ENCODE measurements at regions not wholly inside any gene's neighbourhood (a gene's known extent, or its start where the extent isn't known, plus 50 kb on each side); places are given as distances from the start of the nearest gene placed in this dataset.

- TF ChIP-seq, protein P1, sequence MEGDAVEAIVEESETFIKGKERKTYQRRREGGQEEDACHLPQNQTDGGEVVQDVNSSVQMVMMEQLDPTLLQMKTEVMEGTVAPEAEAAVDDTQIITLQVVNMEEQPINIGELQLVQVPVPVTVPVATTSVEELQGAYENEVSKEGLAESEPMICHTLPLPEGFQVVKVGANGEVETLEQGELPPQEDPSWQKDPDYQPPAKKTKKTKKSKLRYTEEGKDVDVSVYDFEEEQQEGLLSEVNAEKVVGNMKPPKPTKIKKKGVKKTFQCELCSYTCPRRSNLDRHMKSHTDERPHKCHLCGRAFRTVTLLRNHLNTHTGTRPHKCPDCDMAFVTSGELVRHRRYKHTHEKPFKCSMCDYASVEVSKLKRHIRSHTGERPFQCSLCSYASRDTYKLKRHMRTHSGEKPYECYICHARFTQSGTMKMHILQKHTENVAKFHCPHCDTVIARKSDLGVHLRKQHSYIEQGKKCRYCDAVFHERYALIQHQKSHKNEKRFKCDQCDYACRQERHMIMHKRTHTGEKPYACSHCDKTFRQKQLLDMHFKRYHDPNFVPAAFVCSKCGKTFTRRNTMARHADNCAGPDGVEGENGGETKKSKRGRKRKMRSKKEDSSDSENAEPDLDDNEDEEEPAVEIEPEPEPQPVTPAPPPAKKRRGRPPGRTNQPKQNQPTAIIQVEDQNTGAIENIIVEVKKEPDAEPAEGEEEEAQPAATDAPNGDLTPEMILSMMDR (IDR thresholded peaks at IDR 0.05; ENCODE audit: extremely low read depth, insufficient read depth, missing control alignments): no peak
- no peak for DNase-seq (ENCODE audit: low spot score)
- in situ Hi-C loops (cut with MboI; ENCODE audit: low pct_unique_long_range_greater_than_20kb, low sequenced_read_pairs, unreplicated experiment): no loop called here
Measured at GRCh38 chr2:220348206-220348605, 720.8 kb downstream of the SLC4A3 start.

DNA sequence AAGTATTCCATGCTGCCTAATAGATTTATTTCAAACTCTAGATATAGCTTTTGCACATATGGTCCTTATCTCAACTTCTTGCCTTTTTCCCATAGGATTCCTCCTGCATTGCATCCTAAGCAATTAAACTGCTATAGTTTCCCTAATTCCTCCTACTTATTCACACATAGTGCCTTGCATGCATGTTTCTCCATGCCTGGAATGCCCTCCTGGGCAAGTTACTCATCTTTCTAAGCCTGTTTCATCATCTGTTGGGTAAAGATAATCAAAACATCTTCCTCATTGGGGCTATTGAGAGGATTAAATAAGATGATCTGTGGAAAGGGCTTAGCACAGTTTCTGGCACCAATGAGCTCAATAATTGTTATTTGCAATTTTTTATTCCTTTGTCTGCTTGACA, 726.5 kb downstream of the SLC4A3 start:
- DNase-seq (ENCODE audit: low spot score): no peak
- TF ChIP-seq, protein P1 (IDR thresholded peaks at IDR 0.05; ENCODE audit: extremely low read depth, insufficient read depth, missing control alignments): no peak
- in situ Hi-C loops (cut with MboI; ENCODE audit: low pct_unique_long_range_greater_than_20kb, low sequenced_read_pairs, unreplicated experiment): no loop called here

DNA sequence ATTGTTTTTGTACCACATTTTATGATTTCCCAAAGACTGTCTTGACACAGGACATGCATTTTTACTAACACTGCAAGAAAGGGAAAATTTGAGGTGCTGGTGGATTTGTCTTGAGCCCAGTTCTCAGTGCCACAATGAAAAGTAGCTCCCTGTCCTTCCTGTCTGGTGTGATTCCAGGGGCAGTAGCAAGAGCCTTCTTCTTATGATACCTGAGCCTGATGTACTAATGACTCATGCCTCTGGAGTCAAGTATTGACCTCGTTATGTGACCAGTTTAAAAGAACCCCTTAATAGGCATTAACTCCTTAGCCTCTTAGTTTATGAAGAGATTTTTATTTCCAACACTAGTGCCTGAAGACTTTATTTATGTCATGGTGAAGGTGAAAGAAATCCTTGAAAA, 728.6 kb downstream of the SLC4A3 start:
- no peak for DNase-seq (ENCODE audit: low spot score)
- in situ Hi-C loops (cut with MboI; ENCODE audit: low pct_unique_long_range_greater_than_20kb, low sequenced_read_pairs, unreplicated experiment): no loop called here
- TF ChIP-seq, protein P1 (IDR thresholded peaks at IDR 0.05; ENCODE audit: extremely low read depth, insufficient read depth, missing control alignments): no peak

- DNase-seq (ENCODE audit: low spot score): no peak
- in situ Hi-C loops (cut with MboI; ENCODE audit: low pct_unique_long_range_greater_than_20kb, low sequenced_read_pairs, unreplicated experiment): no loop called here
- TF ChIP-seq, protein P1 (IDR thresholded peaks at IDR 0.05; ENCODE audit: extremely low read depth, insufficient read depth, missing control alignments): no peak
Measured at GRCh38 chr2:220365023-220365422, 737.6 kb downstream of the SLC4A3 start.

GRCh38 chr2:220366765-220367164, 739.3 kb downstream of the SLC4A3 start:
- TF ChIP-seq, protein P1 (IDR thresholded peaks at IDR 0.05; ENCODE audit: extremely low read depth, insufficient read depth, missing control alignments): no peak
- no peak for DNase-seq (ENCODE audit: low spot score)
- in situ Hi-C loops (cut with MboI; ENCODE audit: low pct_unique_long_range_greater_than_20kb, low sequenced_read_pairs, unreplicated experiment): no loop called here

DNA sequence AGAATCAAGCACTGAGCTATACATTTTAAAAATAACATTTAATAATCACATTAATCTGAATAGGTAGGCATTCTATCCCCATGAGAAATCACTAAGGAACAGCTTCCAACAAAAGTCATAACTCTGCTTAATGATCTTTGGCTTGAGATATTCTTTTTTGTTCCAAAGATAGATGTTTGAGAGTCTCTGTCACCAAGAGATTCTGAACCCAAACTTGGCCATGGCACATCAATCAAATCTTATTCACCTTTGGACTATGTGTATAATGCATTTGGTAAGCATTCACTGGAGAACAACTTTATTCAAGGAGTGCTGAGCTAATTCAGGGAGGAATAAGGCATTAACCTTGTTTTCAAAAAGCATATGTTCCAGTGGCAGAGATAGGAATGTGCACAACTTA, 743.3 kb downstream of the SLC4A3 start:
- in situ Hi-C loops (cut with MboI; ENCODE audit: low pct_unique_long_range_greater_than_20kb, low sequenced_read_pairs, unreplicated experiment): no loop called here
- TF ChIP-seq, protein P1 (IDR thresholded peaks at IDR 0.05; ENCODE audit: extremely low read depth, insufficient read depth, missing control alignments): no peak
- DNase-seq (ENCODE audit: low spot score): no peak

GRCh38 chr2:220371211-220371610, 743.8 kb downstream of the SLC4A3 start:
- no peak for DNase-seq (ENCODE audit: low spot score)
- in situ Hi-C loops (cut with MboI; ENCODE audit: low pct_unique_long_range_greater_than_20kb, low sequenced_read_pairs, unreplicated experiment): no loop called here
- TF ChIP-seq, protein P1 (IDR thresholded peaks at IDR 0.05; ENCODE audit: extremely low read depth, insufficient read depth, missing control alignments): no peak
